Suppressor macrophage (primary cell): ENCODE measurements at regions not wholly inside any gene's neighbourhood (a gene's known extent, or its start where the extent isn't known, plus 50 kb on each side); places are given as distances from the start of the nearest gene placed in this dataset.

Experiments used
- DNase-seq, 4 experiments: peaks; one replicate each; pipeline ENCODE4 v3.0.0-alpha.2; 2020 to 2022

DNA sequence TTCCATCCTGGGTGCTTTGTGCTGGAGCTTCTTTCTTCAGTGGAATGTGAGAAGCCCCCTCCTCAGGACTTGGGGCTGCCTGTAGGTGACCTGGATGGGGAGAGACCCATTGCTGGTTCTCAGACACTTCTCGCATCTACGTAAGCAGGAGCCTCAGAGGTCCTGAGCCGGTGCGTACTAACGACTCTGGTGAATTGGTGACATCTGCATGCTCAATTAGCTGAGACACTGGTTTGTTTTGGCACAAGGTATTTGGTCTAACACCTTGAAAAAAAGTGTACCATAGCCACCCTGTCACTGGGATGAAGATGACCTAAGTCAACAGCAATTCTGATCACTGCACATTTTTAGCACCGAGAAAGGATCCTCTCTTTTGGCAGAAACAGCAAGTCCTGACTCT lies 57.7 kb downstream of the LRRC30 start:
- DNase-seq: no peak

DNA sequence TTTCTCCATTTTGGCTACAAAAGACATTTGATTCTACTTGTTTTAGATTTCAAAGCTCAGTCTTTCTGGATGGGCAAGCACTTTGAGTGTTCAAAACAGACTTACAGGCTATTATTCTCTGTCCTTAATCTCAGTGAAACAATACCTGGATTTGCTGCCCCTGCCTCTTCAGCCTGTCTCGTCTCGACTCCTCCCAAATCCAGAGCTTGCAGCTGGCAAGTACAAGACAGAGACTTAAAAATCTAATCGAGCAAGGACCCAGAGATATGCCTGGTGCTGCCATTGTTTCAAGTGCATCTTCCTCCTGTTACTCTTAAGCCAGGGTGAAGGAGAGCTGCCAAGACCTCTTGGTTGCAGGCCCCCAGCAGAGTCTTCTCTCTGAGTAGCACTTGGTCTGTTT lies 59.2 kb downstream of the LRRC30 start:
- DNase-seq: no peak

DNA sequence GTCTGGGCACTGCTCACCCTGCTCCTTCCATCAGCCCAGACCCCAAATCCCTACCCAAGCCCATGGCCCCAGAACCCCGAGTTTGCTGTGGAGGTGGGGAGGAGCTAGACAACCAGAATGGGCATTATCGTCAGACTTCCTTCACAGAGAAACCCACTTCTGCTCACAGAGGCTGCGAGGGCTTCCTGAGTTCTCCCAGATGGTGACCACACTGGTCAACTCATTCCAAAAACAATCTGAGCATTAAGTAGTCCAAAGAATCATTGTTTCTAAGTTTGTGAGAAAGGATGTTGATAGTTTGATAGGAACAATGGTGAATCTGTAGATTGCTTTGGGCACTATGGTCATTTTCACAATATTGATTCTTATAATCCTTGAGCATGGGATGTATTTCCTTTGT lies 60.2 kb downstream of the LRRC30 start:
- no peak for DNase-seq

DNA sequence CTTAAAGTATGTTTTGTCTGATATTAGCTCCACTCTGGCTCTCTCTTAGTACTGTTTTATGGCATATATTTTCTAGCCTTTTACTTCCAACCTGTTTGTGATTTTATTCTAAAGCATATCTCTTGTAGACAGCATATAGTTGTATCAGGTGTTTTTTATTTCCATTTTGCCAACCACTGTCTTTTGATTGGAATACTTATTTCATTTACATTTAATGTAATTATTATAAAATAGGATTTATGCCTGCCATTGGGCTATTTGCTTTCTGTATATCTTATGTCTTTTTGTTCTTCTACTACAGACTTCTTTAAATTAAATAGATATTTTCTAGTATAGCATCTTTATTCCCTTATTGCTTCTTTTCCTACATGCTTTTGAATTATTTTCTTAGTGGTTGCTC lies 67.3 kb downstream of the LRRC30 start:
- no peak for DNase-seq

DNA sequence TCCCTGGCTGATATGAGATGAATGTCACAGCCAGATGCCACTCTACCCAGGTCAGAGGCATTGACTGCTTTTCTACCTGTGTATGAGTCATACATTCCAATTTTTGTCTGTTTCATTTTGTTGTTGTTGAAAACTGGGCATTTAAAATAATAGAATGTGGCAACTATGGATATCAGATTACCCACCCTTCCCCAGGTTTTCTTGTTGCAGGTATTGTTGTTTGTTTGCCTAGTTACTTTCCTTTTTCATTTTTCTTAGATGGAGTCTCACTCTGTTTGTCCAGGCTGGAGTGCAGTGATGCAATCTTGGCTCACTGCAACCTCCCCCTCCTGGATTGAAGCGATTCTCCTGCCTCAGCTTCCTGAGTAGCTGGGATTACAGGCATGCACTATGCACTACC lies 70.2 kb downstream of the LRRC30 start:
- no peak for DNase-seq

DNA sequence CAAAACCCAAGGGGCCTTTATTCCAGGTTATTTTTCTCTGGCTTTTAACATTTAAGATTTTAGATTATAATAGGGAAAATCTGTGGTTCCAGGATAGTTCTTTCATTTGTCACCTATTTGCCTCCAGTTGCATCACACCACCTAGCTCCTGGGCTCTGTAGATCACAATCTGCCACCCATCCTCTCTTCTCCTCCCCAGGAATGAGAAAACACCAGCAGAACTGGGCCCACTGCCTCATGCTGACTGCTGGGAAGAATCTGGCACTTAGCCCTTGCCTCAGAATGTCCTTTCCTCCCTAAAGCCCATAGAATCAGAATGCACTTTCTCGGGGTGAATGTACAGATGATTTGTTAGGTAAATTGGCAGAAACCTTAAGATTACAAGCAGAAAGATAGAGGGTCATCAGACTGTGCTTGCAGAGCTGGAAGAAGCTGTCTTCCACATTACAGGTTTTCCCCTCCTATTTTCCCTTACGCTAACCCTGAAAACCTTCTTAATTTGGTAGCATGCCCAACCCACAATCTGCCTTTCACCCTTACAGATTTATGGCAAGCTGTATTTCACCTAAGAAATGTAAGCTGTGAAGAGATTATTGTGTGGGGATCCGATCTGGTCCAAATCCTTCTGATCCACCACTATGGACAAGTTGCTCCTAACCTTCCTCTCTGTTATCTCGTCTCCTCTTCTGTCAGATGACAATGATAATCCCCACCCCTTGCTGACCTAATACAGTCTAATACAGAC lies 72.6 kb downstream of the LRRC30 start:
- no peak for DNase-seq

DNA sequence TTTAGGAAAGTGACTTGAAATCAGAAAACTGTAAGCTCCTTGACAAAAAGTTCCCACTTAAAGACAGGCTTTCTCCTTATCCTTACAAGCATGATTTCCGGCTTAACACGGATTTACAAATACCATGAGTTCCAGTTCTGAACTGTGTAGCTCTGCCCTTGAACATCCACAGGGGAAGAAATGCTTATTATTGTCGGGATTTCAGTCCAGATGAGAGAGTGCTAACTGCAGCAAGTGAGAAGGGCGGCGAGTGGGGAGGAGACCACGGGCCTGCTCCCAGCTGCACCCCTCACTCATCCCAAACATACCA lies 73.1 kb downstream of the LRRC30 start:
- no peak for DNase-seq

DNA sequence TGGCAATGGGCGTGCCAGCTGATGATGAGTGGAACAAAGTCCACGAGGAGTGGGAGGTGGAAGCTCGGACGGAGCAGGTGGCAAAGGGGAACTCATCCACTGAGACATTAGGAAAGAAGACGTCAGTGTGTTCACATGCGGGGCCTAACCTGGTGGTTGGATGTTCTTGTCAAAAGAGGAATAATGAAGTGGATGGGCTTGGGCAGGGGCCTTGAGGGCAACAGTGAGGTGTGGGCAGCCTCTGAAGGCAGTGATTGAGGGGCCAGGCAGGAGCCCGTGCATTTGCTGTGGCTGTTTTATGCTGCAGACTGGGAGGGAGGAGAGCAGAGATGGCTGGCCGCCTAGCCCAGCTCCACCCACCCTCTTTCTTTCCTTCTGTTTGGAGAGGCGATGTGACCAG lies 74.5 kb downstream of the LRRC30 start:
- peak in 1 of 4 experiments; percentile 3 for DNase-seq

DNA sequence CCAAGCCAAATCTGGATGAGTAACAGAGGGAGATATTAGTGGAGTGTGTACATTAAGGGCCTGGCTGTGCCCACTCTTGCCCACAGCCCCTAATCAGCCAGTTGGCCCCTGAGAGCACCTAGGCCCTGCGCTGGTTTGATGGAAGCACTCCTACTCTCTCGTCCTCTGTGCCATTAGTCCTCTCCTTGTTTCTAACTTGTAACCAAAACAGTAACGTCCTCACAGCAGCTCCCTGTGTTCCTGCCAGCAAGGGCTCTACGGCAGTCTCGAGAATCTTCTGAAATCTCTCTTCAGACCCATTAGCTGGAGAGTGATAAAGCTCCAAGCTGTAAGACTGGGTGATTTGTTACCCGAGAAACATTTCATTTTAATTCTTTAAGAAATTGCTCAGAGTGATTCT lies 76.1 kb downstream of the LRRC30 start:
- no peak for DNase-seq

DNA sequence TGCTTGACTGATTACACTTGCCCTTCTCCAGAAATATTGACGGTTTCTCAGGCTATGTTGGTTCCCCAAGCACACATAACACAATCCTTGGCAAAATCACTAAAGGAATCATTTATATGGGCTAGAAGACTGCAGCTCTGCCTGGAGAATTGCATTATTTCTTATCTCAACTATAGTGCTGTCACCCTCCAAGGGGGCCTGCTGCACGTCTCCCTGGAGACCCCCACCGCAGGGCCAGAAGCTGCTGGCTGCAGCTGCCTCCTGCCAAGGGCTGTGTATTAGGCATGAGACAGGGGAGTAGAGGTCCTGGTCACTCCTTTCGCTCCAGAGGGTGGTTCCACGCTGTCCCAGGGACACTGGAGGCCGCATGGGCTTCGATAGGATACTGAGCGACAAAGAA lies 76.6 kb downstream of the LRRC30 start:
- DNase-seq: no peak

DNA sequence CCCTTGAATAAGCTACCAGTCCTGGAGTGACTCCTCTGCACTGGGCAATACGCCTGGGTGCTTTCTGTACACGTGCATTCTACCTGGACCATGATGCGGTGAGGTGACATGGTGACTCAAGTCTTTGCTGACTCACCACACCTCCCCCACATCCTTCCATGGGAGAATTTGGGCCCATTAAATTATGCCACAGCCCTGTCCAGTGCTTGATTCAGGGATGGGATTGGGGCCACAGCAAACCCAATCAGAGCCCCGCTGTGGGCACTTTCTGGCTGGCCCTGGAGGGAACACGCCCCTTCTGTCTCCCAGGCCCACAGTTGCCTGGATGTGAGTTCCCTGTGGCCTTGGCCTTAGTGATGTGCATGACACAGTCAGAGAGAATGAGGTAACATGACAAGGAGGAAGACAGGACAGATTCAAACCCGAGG lies 86.9 kb downstream of the LRRC30 start:
- no peak for DNase-seq

DNA sequence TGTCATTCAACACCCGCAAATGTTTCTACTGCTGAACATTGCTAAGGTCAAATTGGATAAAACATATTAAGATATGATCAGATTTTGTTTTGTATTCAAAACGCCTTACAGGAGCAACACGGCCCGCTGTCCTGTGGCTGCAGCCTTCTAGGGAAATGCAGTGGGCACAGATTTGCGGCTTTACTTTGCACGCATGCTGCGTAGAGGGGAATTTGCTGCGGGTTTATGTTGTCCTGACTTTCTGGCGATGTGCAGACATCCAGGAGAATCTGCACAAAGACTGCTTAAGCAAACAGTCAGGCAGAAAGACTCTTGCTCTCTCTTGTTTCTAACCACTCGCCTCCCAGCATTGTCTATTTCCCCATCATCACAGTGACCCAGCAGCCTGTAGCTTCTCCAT lies 88.3 kb downstream of the LRRC30 start:
- DNase-seq: no peak

DNA sequence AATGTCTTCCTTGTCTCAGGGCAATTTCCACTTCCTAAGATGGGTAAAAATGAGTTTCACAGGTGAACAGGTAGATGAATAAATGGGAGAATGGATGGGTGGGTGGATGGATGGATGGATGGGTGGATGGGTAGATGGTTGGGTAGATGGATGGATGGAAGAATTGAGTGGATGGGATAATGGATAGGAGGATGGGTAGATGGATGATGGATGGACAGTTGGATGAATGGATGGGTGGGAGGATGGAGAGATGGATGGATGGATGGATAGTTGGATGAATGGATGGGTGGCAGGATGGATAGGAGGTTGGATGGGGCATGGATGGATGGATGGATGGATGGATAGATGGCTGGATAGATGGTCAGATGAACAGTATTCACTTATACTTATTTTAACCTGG lies 90.9 kb downstream of the LRRC30 start:
- DNase-seq: no peak

DNA sequence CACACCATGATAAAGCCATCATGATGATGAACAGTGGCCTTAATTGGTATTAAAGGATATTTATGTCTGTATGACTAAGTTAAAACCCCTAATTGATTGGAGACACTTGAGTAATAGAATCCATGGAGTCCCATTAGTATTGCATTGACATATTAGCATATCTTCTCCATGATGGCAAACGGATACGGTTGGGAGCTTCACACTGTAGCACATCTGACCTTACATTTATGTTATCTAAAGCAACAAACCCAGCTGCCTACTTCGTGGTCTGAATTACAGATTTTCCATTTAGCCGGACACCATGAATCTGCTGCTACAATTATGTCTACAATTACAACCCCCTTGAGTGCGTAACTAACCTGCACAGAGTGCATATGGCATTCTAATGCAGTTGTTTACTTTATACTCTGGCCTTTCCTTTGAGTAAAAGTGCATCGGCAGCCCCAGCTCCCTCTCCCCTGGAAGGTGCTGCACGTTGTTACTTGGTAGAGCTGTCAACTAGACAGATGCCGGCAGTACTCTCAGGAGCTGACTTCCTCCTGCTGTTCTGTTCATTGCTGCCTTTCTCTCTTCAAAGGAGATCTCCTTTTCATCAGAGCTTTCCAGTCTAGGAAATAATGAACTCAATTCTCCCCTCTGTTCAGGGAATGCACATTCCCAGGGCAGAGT lies 92.1 kb downstream of the LRRC30 start:
- no peak for DNase-seq

DNA sequence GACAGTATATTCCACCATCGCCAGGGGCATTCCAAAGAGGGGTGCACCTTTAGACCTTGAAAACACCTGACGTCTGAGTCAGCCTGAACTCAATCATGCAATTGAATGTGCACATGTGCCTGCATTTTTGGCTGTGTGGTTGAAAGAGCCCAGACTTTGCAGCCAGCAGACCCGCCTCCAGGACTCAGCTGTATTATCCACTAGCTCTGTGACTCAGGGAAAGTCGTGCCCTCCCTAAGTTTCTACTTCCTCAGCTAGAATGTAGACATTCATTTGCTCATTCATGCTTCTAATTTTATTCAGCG lies 94.2 kb downstream of the LRRC30 start:
- peak in 1 of 4 experiments; percentile 9 for DNase-seq

DNA sequence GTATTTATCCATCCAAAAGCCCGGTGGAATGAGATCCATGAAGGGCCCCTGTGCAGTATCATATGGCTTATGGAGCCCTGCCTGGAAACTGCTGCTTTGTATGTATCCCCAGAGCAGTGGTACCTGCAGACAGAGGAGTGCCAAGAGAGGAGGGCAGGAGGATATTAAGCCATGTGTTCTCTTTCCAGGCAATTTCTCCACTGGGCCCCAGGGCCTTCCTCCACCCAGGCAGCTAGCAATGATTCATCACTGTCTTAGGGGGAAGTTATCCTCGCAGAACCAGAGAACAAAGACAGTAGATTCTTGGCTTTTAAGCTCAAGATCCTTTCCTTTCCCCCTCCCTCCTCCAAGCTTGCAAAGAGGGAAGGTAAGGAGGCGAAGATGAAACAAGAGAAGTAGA lies 98.1 kb downstream of the LRRC30 start:
- DNase-seq: peak; percentile 34 to 67 (median 48)

DNA sequence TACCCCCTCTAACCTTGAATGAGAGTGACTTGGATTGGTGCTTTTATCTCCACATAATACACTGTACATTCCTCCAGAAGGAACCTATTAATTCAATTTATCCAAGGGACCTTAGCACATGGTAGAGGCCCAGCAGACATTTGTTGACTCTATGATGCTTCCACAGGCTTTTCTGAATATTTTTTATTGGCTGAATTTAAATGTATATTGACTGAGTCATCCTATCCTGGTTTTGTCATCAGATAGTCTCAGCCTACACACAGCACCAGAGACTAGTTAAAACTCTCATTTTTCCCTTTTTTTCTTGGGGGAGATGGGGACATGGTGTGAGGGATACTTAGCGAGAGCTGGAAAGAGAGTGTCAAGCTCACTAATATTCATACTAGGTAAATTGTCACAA lies 101.6 kb downstream of the LRRC30 start:
- no peak for DNase-seq

DNA sequence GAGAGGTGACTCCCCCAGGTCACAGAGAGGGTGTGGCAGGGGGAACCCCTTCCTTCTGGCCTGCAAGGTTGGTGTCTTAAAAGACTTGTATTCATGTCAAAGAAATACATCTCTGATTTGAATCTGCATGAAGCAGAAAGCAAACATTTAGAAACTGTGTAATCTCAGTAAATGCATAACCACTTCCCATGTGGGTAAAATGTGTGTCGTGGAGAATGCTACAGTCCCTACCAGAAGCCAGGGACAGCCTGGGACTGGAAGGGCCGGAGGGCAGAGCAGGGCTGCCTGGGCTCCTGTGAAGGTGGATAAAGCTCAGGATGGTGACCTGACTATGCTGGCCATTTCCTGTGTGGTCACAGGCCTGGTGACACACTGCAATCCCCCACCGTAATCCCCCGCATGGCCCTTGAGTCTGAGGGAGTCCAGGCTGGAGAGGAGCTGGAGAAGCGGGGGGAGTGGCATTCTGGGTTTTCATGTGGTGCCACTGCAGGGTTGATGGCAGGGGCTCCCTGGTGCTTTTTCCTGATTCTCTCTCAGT lies 102.2 kb downstream of the LRRC30 start:
- no peak for DNase-seq

DNA sequence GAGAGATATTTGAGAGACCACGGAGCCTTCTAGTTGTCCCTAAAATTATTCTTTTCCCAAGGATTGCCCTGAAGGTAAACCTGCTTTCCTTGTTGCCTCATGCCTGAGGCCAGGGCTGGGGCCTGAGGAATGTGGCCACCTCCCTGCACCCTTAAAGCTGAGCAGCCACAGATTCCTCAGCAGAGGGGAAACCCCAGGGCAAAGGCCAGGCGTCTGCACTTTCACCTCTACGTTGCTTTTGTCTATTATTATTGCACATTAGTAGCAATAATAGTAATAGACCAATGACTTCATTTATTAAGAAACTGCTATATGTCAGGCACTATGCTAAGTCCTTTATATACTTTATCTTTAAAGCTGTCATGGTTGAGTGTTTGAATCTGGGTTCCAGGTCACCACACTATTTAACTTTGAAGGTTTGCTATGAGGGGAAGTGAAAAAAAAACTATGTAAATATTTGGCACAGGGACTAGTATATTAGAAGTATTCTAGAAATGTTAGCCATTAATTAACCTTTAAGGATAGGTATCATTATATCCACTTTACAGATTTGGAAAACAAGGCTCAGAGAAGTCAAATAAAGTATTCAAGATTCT lies 104.2 kb downstream of the LRRC30 start:
- peak in 1 of 4 experiments; percentile 5 for DNase-seq

DNA sequence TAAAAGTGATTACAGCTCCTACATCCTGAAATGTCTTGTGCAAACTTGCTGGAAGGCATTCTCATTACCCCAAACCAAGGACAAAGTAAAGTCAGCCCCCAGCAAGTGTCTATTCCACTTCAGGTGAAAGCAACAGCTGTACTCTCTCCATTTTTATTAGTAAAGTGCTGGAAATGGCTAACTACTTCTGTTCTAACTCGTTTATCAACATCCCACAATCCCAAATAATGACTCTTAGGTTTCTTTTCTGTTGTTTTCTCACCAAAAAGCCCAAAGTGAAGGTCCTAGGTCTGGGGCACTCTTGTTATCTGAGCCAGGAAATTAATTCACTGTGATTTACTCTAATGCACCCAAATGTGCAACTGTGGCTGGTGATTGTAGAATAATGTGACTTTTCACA lies 105.7 kb downstream of the LRRC30 start:
- DNase-seq: no peak

DNA sequence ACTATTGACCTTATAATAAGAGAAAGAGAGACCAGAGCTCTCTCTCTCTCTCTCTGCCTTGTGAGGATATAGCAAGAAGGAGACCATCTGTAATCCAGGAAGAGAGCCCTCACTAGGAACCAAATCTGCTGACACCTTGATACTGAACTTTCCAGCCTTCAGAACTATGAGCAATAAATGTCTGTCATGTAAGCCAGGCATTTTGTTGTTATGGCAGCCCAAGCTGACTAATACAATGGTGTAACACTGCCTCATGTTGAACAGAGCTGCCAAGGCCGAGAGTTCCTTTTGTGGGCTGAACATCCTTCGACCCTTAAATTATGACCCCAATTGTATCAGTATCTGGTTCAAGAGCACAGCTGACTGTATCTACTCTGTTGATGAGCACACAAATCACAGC lies 108.0 kb downstream of the LRRC30 start:
- peak in 3 of 4 experiments; percentile 27 to 60 (median 57) for DNase-seq

DNA sequence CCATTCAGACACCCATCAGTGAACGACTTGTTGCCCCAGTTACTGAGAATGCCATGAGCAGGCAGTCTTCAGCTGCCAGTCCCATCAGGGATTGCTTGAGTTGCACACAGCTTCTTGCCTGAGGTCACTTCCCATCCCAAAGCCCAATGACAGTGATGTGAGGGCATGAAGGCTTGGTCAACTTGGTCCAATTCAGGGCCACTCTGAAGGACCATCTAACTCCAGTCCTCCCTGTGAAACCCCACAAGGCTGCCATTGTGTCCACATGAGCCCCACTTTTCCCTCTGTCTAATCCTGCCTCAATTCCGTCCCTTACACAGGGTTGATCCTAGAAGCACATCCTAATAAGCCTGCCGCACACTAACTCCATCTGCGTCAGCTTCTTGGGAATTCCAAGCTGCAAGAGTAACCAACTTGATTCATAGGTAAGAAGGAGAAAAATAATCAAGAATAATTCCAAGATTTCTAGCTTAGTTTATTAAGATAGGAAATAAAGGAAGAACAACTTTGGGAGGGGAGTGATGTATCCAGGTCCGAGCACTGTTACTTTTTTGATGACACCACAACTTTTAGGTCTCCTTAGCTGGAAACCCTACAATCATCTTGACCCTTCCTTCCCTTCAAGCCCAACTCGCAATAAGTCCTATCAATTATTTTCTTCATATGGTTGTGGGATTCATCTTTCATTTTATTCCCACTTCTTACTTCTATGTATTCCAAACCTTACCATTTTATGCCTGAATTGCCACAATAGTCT lies 110.9 kb downstream of the LRRC30 start:
- DNase-seq: no peak

DNA sequence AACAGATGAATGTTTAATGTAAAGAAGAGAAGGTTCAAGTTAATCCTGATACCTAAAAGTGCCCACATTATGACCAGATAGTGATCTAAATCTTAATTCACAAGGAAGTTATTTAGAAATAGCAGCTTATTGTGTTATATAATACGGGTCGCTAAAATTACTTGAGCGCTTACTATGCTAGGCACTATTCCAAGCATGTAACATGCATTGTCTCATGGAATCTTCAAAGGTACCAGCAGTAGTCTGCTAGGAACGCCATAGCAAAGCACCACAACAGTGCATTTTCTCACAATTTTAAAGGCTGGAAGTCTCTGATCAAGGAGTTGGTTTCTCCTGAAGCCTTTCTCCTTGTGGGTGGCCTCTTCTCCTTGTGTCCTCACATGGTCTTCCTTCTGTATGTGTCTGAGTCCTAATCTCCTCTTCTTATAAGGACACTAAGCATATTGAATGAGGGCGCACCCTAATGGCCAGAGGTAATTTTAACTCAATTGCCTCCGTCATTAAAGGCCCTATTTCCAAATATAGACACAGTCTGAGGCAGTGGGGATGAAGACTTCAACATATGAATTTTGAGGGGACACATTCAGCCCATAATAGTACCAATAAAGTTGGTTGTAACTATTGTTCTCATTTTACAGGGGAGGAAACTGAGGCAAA lies 118.4 kb downstream of the LRRC30 start:
- peak; percentile 10 to 46 (median 18) for DNase-seq
